ENCODE measurements at regions not wholly inside any gene's neighbourhood (a gene's known extent, or its start where the extent isn't known, plus 50 kb on each side); places are given as distances from the start of the nearest gene placed in this dataset.

GRCh38 chr10:128792426-128793140 lies 666.4 kb upstream of the MKI67 start:
- H3K27ac Mint-ChIP-seq, result no peak overlapping the region
- H3K27me3 Mint-ChIP-seq, result peaks cover 14% of the 10 kb centered on the region
- no peak for ATAC-seq (replicated peaks)
- H3K4me3 Mint-ChIP-seq, result no peak overlapping the region
- H3K9me3 Mint-ChIP-seq, result no peaks in the 10 kb centered on the region
- H3K36me3 Mint-ChIP-seq (ENCODE audit: low read depth), result no peaks in the 10 kb centered on the region
- no peaks in the 10 kb centered on the region for H3K4me1 Mint-ChIP-seq

- ATAC-seq (replicated peaks), result no peak
These were observed 667.8 kb upstream of the MKI67 start for GRCh38 chr10:128793726-128794655.

GRCh38 chr10:128796396-128796912 lies 670.2 kb upstream of the MKI67 start:
- no peak for ATAC-seq (replicated peaks)
- no peak overlapping the region for H3K27ac Mint-ChIP-seq
- peaks cover 2% of the 10 kb centered on the region for H3K27me3 Mint-ChIP-seq
- no peaks in the 10 kb centered on the region for H3K4me1 Mint-ChIP-seq
- H3K36me3 Mint-ChIP-seq (ENCODE audit: low read depth), result no peaks in the 10 kb centered on the region
- H3K4me3 Mint-ChIP-seq, result no peak overlapping the region
- no peaks in the 10 kb centered on the region for H3K9me3 Mint-ChIP-seq

More at GRCh38 chr10:128793726-128794655, 667.8 kb upstream of the MKI67 start:
- Mint-ChIP-seq H3K9me3 (no peaks in the 10 kb centered on the region), H3K27me3 (peaks cover 12% of the 10 kb centered on the region), H3K36me3 (ENCODE audit: low read depth) (no peaks in the 10 kb centered on the region), H3K4me3 (no peak overlapping the region), H3K27ac (no peak overlapping the region), H3K4me1 (no peaks in the 10 kb centered on the region)

GRCh38 chr10:128802062-128802461 lies 665.0 kb upstream of the MGMT start:
- no peak overlapping the region for H3K4me3 Mint-ChIP-seq
- H3K27ac Mint-ChIP-seq, result no peak overlapping the region
- ATAC-seq (replicated peaks), result no peak
- H3K27me3 Mint-ChIP-seq, result no peaks in the 10 kb centered on the region
- no peaks in the 10 kb centered on the region for H3K9me3 Mint-ChIP-seq
- no peaks in the 10 kb centered on the region for H3K36me3 Mint-ChIP-seq (ENCODE audit: low read depth)
- no peaks in the 10 kb centered on the region for H3K4me1 Mint-ChIP-seq

GRCh38 chr10:128803790-128804189 lies 663.3 kb upstream of the MGMT start:
- Mint-ChIP-seq H3K27ac (no peak overlapping the region), H3K9me3 (no peaks in the 10 kb centered on the region), H3K4me3 (no peak overlapping the region), H3K4me1 (no peaks in the 10 kb centered on the region), H3K36me3 (ENCODE audit: low read depth) (no peaks in the 10 kb centered on the region), H3K27me3 (no peaks in the 10 kb centered on the region)
- no peak for ATAC-seq (replicated peaks)

GRCh38 chr10:128804411-128804810 lies 662.6 kb upstream of the MGMT start:
- ATAC-seq (replicated peaks), result no peak
- H3K9me3 Mint-ChIP-seq, result no peaks in the 10 kb centered on the region
- H3K36me3 Mint-ChIP-seq (ENCODE audit: low read depth), result no peaks in the 10 kb centered on the region
- no peaks in the 10 kb centered on the region for H3K4me1 Mint-ChIP-seq
- no peak overlapping the region for H3K27ac Mint-ChIP-seq
- H3K27me3 Mint-ChIP-seq, result no peaks in the 10 kb centered on the region
- H3K4me3 Mint-ChIP-seq, result no peak overlapping the region

GRCh38 chr10:128808921-128809440 lies 658.1 kb upstream of the MGMT start:
- Mint-ChIP-seq H3K9me3 (no peaks in the 10 kb centered on the region), H3K4me3 (no peak overlapping the region), H3K27me3 (no peaks in the 10 kb centered on the region), H3K27ac (no peak overlapping the region), H3K36me3 (ENCODE audit: low read depth) (no peaks in the 10 kb centered on the region), H3K4me1 (no peaks in the 10 kb centered on the region)
- ATAC-seq (replicated peaks), result peak; percentile 26

GRCh38 chr10:128811511-128811910 lies 655.5 kb upstream of the MGMT start:
- Mint-ChIP-seq H3K27ac (no peak overlapping the region), H3K9me3 (peaks cover 4% of the 10 kb centered on the region), H3K4me1 (no peaks in the 10 kb centered on the region), H3K4me3 (no peak overlapping the region), H3K27me3 (peaks cover 3% of the 10 kb centered on the region), H3K36me3 (ENCODE audit: low read depth) (no peaks in the 10 kb centered on the region)
- ATAC-seq (replicated peaks), result no peak

GRCh38 chr10:128812000-128812399 lies 655.0 kb upstream of the MGMT start:
- H3K4me3 Mint-ChIP-seq, result no peak overlapping the region
- H3K27ac Mint-ChIP-seq, result no peak overlapping the region
- ATAC-seq (replicated peaks), result no peak
- H3K4me1 Mint-ChIP-seq, result no peaks in the 10 kb centered on the region
- peaks cover 4% of the 10 kb centered on the region for H3K9me3 Mint-ChIP-seq
- H3K36me3 Mint-ChIP-seq (ENCODE audit: low read depth), result no peaks in the 10 kb centered on the region
- peaks cover 3% of the 10 kb centered on the region for H3K27me3 Mint-ChIP-seq

GRCh38 chr10:128813574-128813973 lies 653.5 kb upstream of the MGMT start:
- Mint-ChIP-seq H3K27ac (no peak overlapping the region), H3K9me3 (peaks cover 4% of the 10 kb centered on the region), H3K27me3 (peaks cover 3% of the 10 kb centered on the region), H3K4me3 (no peak overlapping the region), H3K4me1 (no peaks in the 10 kb centered on the region), H3K36me3 (ENCODE audit: low read depth) (no peaks in the 10 kb centered on the region)
- no peak for ATAC-seq (replicated peaks)

GRCh38 chr10:128814024-128814423 lies 653.0 kb upstream of the MGMT start:
- H3K9me3 Mint-ChIP-seq, result peaks cover 4% of the 10 kb centered on the region
- no peak overlapping the region for H3K4me3 Mint-ChIP-seq
- ATAC-seq (replicated peaks), result no peak
- H3K36me3 Mint-ChIP-seq (ENCODE audit: low read depth), result no peaks in the 10 kb centered on the region
- H3K4me1 Mint-ChIP-seq, result no peaks in the 10 kb centered on the region
- H3K27me3 Mint-ChIP-seq, result peaks cover 3% of the 10 kb centered on the region
- no peak overlapping the region for H3K27ac Mint-ChIP-seq

GRCh38 chr10:128814782-128815181 lies 652.3 kb upstream of the MGMT start:
- no peak for ATAC-seq (replicated peaks)
- H3K27me3 Mint-ChIP-seq, result peaks cover 3% of the 10 kb centered on the region
- peaks cover 4% of the 10 kb centered on the region for H3K9me3 Mint-ChIP-seq
- no peak overlapping the region for H3K27ac Mint-ChIP-seq
- no peak overlapping the region for H3K4me3 Mint-ChIP-seq
- no peaks in the 10 kb centered on the region for H3K36me3 Mint-ChIP-seq (ENCODE audit: low read depth)
- H3K4me1 Mint-ChIP-seq, result no peaks in the 10 kb centered on the region

- no peak for ATAC-seq (replicated peaks)
- Mint-ChIP-seq H3K4me3 (no peak overlapping the region), H3K9me3 (peaks cover 4% of the 10 kb centered on the region), H3K36me3 (ENCODE audit: low read depth) (no peaks in the 10 kb centered on the region), H3K4me1 (no peaks in the 10 kb centered on the region), H3K27ac (no peak overlapping the region), H3K27me3 (peaks cover 3% of the 10 kb centered on the region)
These were observed 650.3 kb upstream of the MGMT start for GRCh38 chr10:128816726-128817125.

GRCh38 chr10:128817636-128818035 lies 649.4 kb upstream of the MGMT start:
- Mint-ChIP-seq H3K36me3 (ENCODE audit: low read depth) (no peaks in the 10 kb centered on the region), H3K4me1 (no peaks in the 10 kb centered on the region), H3K9me3 (peaks cover 4% of the 10 kb centered on the region), H3K27me3 (peaks cover 3% of the 10 kb centered on the region), H3K4me3 (no peak overlapping the region), H3K27ac (no peak overlapping the region)
- ATAC-seq (replicated peaks), result no peak
